Stimulated activated CD8-positive, alpha-beta memory T cell treated with anti-CD3 and anti-CD28 coated beads, Interleukin-12 subunit alpha, Interleukin-12 subunit beta, amount 100 ng/mL, for 24 hours (primary cell): ENCODE measurements at regions not wholly inside any gene's neighbourhood (a gene's known extent, or its start where the extent isn't known, plus 50 kb on each side); places are given as distances from the start of the nearest gene placed in this dataset.
"Not testable (repeated sequence)": the region's sequence is repeated elsewhere in the genome, so short reads cannot be mapped to it uniquely, and the experiment has no call there.

Experiments used
- DNase-seq: peaks from one replicate; pipeline ENCODE4 v3.0.0-alpha.2; 2020; ENCODE audit errors: extremely low read depth

GRCh38 chrX:123081776-123082175 is 102.3 kb upstream of the GRIA3 start:
- DNase-seq, result no peak

GRCh38 chrX:123083924-123084323 is 100.2 kb upstream of the GRIA3 start:
- no peak for DNase-seq

GRCh38 chrX:123084797-123085196 is 99.3 kb upstream of the GRIA3 start:
- DNase-seq, result no peak

GRCh38 chrX:123085311-123085940 is 98.7 kb upstream of the GRIA3 start:
- DNase-seq, result no peak

GRCh38 chrX:123086768-123087167 is 97.3 kb upstream of the GRIA3 start:
- no peak for DNase-seq

GRCh38 chrX:123087326-123087725 is 96.8 kb upstream of the GRIA3 start:
- DNase-seq, result no peak

GRCh38 chrX:123088331-123088730 is 95.7 kb upstream of the GRIA3 start:
- DNase-seq, result no peak

GRCh38 chrX:123088930-123089329 is 95.1 kb upstream of the GRIA3 start:
- no peak for DNase-seq

- DNase-seq, result no peak
These were observed 90.3 kb upstream of the GRIA3 start for GRCh38 chrX:123093792-123094191.

GRCh38 chrX:123108513-123109427 is 75.3 kb upstream of the GRIA3 start:
- no peak for DNase-seq

GRCh38 chrX:123121241-123121640 is 62.8 kb upstream of the GRIA3 start:
- no peak for DNase-seq

GRCh38 chrX:123129805-123130204 is 54.3 kb upstream of the GRIA3 start:
- DNase-seq, result not testable (repeated sequence)
